GM20000 (cell line): ENCODE measurements at regions not wholly inside any gene's neighbourhood (a gene's known extent, or its start where the extent isn't known, plus 50 kb on each side); places are given as distances from the start of the nearest gene placed in this dataset.

Experiments used
- DNase-seq: peaks from one replicate; pipeline ENCODE4 v3.0.0; 2012; ENCODE audit warnings: low spot score
- TF ChIP-seq, protein P1 (sequence below): IDR thresholded peaks from 2 replicates; pipeline ENCODE4 v1.5.1; 2012; ENCODE audit warnings: mild to moderate bottlenecking, control low read depth; ENCODE audit errors: extremely low read depth, missing control alignments

DNA sequence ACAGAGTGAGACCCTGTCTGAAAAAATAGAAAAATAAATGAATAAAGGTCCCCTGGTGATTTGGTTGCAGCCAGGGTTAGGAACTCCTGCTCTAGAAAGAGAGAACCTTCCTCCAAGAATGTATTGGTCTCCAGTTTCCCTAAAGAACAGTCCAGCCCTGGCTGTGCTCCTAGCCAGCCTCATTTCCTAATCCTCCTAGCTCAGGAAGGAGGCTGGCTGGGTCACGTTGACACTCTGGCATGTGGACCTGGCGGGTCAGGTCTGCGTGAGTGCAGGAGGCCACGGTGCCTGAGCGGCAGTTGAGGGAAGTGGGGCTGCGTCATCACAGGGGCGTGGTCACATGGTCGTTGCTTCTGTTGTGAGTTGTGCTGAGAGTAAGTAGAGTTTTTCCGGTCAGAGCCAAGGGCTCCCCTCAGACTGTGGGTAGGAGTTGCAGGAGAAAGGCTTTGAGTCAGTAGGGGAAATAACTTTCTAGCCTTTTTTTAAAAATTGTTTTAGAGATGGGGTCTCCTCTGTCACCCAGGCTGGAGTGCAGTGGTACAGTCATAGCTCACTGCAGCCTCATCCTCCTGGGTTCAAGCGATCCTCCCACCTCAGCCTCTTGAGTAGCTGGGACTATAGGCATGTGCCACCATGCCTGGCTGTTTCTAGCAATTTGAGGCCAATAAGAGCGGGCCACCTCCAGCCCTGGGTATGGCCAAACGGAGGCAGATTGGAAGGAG is 194.0 kb upstream of the CIBAR2 start:
- DNase-seq, result peak; percentile 88
- TF ChIP-seq, protein P1, sequence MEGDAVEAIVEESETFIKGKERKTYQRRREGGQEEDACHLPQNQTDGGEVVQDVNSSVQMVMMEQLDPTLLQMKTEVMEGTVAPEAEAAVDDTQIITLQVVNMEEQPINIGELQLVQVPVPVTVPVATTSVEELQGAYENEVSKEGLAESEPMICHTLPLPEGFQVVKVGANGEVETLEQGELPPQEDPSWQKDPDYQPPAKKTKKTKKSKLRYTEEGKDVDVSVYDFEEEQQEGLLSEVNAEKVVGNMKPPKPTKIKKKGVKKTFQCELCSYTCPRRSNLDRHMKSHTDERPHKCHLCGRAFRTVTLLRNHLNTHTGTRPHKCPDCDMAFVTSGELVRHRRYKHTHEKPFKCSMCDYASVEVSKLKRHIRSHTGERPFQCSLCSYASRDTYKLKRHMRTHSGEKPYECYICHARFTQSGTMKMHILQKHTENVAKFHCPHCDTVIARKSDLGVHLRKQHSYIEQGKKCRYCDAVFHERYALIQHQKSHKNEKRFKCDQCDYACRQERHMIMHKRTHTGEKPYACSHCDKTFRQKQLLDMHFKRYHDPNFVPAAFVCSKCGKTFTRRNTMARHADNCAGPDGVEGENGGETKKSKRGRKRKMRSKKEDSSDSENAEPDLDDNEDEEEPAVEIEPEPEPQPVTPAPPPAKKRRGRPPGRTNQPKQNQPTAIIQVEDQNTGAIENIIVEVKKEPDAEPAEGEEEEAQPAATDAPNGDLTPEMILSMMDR, result no peak

GRCh38 chr16:85306793-85307551 is 194.7 kb upstream of the CIBAR2 start:
- TF ChIP-seq, protein P1, result no peak
- no peak for DNase-seq

DNA sequence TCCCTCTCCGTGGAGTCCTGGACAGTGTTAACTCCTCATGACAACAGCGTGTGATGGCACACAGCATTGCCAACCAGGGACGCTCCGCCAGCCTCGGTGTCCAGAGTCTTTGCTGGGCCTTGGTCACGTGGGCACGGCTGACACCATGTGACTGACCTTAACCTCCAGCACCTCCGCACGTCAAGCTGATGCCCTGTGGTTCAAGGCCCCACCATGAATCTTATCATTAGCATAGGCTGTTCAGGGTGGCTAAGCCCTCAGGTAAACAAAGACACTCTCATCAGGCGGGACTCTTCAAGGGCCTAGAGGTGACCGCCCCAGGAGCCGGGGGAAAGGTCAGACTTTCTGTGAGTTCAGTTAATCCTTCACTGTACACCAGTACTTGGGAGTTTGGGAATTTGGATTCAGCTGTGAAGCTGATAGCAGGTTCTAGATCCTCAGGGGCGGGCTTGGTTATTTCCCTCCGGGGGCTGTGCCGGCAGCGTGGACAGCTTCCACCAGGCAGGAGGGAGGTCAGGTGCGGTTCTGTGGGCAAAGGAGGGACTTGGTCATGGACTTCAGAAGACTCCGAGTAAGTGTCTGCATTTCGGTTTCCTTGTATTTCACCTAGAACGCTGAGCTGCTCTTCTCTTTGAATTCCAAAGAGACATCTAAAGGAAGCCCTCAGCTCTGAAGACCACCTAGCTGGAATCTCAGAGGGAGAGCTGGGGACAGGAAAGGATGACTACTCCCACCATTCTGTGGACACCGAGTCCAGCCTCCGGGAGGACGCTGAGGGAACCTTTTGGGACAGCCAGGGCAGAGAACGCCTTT is 195.5 kb upstream of the CIBAR2 start:
- TF ChIP-seq, protein P1, result no peak

DNA sequence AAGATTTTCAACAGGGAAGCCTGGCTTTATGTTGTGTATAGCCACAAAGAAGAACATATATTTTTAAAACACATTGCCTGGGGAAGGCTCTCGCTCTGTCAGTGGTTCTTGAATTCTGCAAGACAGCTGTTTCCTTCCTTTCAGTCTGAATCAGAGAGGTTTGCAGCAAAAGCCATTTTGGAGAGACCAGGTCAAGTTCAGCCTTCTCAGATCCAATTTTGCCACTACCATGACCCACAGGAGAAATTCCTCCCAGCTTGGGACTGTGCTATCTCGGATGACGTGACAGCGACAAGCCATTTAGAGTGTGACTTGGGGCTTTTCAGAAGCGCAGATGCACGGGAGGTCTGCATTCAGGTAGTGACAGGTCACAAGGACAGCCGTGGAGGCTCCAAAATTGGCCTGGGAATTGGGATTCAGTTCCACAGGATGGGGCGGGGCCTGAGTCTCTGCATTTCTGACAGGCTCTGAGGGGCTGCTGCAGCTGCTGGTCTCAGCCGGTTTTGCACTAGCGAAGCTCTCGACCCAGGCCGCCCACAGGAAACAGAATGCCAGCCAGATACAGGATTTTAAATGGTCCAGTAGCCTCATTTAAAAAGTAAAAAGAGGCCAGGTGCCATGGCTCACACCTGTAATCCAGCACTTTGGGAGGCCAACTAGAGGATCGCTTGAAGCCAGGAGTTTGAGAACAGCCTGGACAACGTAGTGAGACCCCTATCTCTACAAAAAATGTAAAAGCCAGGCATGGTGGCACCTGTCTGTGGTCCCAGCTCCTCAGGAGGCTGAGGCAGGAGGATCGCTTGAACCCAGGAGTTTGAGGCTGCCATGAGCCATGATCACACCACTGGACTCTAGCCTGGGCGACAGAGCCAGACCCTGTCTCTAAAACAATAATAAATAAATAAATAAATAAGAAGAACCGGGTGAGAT is 196.6 kb upstream of the CIBAR2 start:
- no peak for DNase-seq
- TF ChIP-seq, protein P1, result no peak

More for the DNA sequence above, 195.5 kb upstream of the CIBAR2 start:
- DNase-seq, result no peak

GRCh38 chr16:85309656-85310587 is 197.7 kb upstream of the CIBAR2 start:
- TF ChIP-seq, protein P1, result no peak
- no peak for DNase-seq

DNA sequence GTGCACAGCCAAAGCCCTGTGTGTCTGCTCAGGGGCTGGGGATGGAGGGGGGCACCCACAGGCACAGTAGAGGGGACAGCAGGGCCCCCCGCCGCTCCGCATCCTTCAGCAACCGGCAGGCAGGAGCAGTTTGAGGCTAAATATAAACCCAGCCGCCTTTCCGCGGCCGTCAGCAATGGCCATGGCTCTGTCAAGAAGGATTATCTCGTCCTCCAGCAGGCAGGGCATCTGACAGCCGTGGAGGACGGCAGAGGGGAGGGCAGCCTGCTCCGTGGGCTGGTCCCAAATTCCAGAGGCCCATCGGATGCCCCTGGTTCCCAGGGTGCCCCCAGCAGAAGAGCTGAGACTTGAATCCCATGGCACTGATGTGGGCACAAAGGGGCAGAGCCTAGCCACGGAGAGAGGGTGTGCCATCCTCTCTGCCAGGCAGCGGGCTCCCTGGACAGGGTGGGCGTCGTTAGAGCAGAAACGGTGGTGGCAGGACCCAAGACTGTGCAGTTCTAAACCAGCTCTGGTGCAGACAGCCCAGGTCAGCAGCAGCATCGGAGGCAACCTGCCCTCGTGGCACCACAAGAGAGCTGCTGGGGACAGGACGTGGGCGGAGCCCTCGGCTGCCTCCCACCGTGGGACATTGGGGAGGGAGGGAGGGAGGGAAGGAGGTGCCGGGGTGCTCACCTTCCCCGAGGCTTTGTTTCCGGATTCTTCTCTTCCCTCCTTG is 198.8 kb upstream of the CIBAR2 start:
- no peak for DNase-seq
- TF ChIP-seq, protein P1, result no peak
